PC-3 (cell line): ENCODE measurements at regions not wholly inside any gene's neighbourhood (a gene's known extent, or its start where the extent isn't known, plus 50 kb on each side); places are given as distances from the start of the nearest gene placed in this dataset.

ENCODE experiments used
- ATAC-seq: fragments of 200-7000 bp; cut with Tn5 transposase; 2 replicates; pipeline ENCODE4 v1.9.1; 2020; ENCODE audit warnings: mild to moderate bottlenecking, moderate library complexity
- BruUV-seq: library from RNA; stranded (reverse); fragments of 400-500 nt; replicated peaks from 2 replicates; lab custom pipeline; 2021; lab: Mats Ljungman, UMichigan
- CTCF ChIA-PET: fragments of 300-600 bp; sonication (Branson Sonifier 250); formaldehyde crosslinking; loops from one replicate; lab custom pipeline; 2022; ENCODE audit warnings: antibody characterized with exemption; lab: Charles Lee
- POLR2A ChIA-PET: fragments of 300-600 bp; sonication (Branson Sonifier 250); formaldehyde crosslinking; loops from one replicate; lab custom pipeline; 2022; ENCODE audit warnings: antibody characterized with exemption; ENCODE audit not compliant: unreplicated experiment; lab: Charles Lee
- DNase-seq: peaks from one replicate; pipeline ENCODE4 v3.0.0-alpha.2; 2015
- H2AFZ ChIP-seq: fragments of 300-600 bp; sonication (generic); 2 replicates; pipeline ENCODE4 v1.6.0; 2016; ENCODE audit warnings: antibody characterized with exemption, low read length
- H3F3A ChIP-seq: fragments of 300-600 bp; sonication (generic); one replicate; pipeline ENCODE4 v1.6.0; 2017; ENCODE audit warnings: antibody characterized with exemption, low read length, control low read depth, mild to moderate bottlenecking; ENCODE audit not compliant: unreplicated experiment
- H3K27ac ChIP-seq: fragments of 300-600 bp; sonication (generic); 2 replicates; pipeline ENCODE4 v1.5.1; 2016; ENCODE audit warnings: mild to moderate bottlenecking, low read length
- H3K27me3 ChIP-seq: fragments of 300-600 bp; sonication (generic); 2 replicates; pipeline ENCODE4 v1.6.1; 2016; ENCODE audit warnings: low read length, mixed read lengths
- H3K36me3 ChIP-seq: fragments of 300-600 bp; sonication (generic); 2 replicates; pipeline ENCODE4 v1.6.1; 2016; ENCODE audit warnings: low read depth, mixed run types, low read length, mixed read lengths
- H3K4me1 ChIP-seq: fragments of 300-600 bp; sonication (generic); 2 replicates; pipeline ENCODE4 v1.5.1; 2016; ENCODE audit warnings: low read length; ENCODE audit not compliant: insufficient read depth
- H3K4me2 ChIP-seq: fragments of 300-600 bp; sonication (generic); 2 replicates; pipeline ENCODE4 v1.6.0; 2016; ENCODE audit warnings: low read length
- H3K4me3 ChIP-seq: fragments of 300-600 bp; sonication (generic); 2 replicates; pipeline ENCODE4 v1.5.1; 2016; ENCODE audit warnings: mild to moderate bottlenecking, low read length, mixed read lengths
- H3K79me2 ChIP-seq: fragments of 300-600 bp; sonication (generic); 2 replicates; pipeline ENCODE4 v1.6.1; 2017; ENCODE audit warnings: low read length, mixed read lengths
- H3K9ac ChIP-seq: fragments of 300-600 bp; sonication (generic); 2 replicates; pipeline ENCODE4 v1.6.0; 2016; ENCODE audit warnings: mild to moderate bottlenecking, low read length
- H3K9me2 ChIP-seq: fragments of 300-600 bp; sonication (generic); replicated peaks from 2 replicates; pipeline ENCODE4 v1.6.1; 2016; ENCODE audit warnings: mixed run types, low read length, mixed read lengths
- H3K9me3 ChIP-seq: fragments of 300-600 bp; sonication (generic); 2 replicates; pipeline ENCODE4 v1.6.1; 2016; ENCODE audit warnings: low read length, mixed read lengths
- H4K20me1 ChIP-seq: fragments of 300-600 bp; sonication (generic); 2 replicates; pipeline ENCODE4 v1.6.1; 2016; ENCODE audit warnings: low read length, mixed read lengths
- EZH2 ChIP-seq: fragments of 300-600 bp; sonication (generic); IDR thresholded peaks from one replicate; pipeline ENCODE4 v1.6.1; 2017; ENCODE audit warnings: antibody characterized with exemption, mild to moderate bottlenecking, low read length; ENCODE audit not compliant: unreplicated experiment
- EZH2phosphoT487 ChIP-seq: fragments of 300-600 bp; sonication (generic); IDR thresholded peaks from 2 replicates; pipeline ENCODE4 v1.6.1; 2018; ENCODE audit warnings: mild to moderate bottlenecking, antibody characterized with exemption, low read length, borderline replicate concordance
- intact Hi-C: fragments of 100-400 bp; cut with micrococcal nuclease; formaldehyde crosslinking; loops from 2 replicates; pipeline ENCODE4 v1.9.0; 2023
- TF ChIP-seq, protein P1 (sequence below): fragments of 300-600 bp; sonication (generic); conservative IDR thresholded peaks from 2 replicates; pipeline ENCODE4 v1.5.1; 2017; ENCODE audit warnings: antibody characterized with exemption, low read depth, mild to moderate bottlenecking, low read length

DNA sequence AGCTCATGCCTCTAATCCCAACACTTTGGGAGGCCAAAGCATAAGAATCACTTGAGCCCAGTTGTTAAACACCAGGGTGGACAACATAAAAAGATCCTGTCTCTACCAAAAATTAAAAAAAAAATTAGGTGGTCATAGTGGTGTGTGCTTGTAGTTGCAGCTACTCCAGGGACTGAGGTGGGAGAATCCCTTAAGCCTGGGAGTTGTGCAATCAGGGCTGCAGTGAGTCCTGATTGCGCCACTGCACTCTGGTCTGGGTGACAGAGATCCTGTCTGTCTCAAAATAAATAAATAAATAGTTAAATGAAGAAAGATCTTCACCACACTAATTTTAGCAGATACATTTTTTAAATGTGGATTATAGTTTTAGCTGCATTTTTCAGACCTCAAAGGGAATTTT, 433.2 kb downstream of the MAT2B start:
- no peak for ATAC-seq
- no peak overlapping the region for H3K9ac ChIP-seq

GRCh38 chr5:163941079-163941478, 435.7 kb downstream of the MAT2B start:
- no peak for TF ChIP-seq EZH2phosphoT487
- TF ChIP-seq, protein P1, sequence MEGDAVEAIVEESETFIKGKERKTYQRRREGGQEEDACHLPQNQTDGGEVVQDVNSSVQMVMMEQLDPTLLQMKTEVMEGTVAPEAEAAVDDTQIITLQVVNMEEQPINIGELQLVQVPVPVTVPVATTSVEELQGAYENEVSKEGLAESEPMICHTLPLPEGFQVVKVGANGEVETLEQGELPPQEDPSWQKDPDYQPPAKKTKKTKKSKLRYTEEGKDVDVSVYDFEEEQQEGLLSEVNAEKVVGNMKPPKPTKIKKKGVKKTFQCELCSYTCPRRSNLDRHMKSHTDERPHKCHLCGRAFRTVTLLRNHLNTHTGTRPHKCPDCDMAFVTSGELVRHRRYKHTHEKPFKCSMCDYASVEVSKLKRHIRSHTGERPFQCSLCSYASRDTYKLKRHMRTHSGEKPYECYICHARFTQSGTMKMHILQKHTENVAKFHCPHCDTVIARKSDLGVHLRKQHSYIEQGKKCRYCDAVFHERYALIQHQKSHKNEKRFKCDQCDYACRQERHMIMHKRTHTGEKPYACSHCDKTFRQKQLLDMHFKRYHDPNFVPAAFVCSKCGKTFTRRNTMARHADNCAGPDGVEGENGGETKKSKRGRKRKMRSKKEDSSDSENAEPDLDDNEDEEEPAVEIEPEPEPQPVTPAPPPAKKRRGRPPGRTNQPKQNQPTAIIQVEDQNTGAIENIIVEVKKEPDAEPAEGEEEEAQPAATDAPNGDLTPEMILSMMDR, result no peak
- no peak for TF ChIP-seq EZH2
- H4K20me1 ChIP-seq, result no peaks in the 10 kb centered on the region
- H3K4me3 ChIP-seq, result no peak overlapping the region
- DNase-seq (no peak), ATAC-seq (no peak)
- no peaks in the 10 kb centered on the region for H3K9me3 ChIP-seq
- no peaks in the 10 kb centered on the region for H3K79me2 ChIP-seq
- H3K4me2 ChIP-seq, result no peak overlapping the region
- H3K27me3 ChIP-seq, result no peaks in the 10 kb centered on the region
- no peaks in the 10 kb centered on the region for H3K36me3 ChIP-seq
- H3K9me2 ChIP-seq, result no peaks in the 10 kb centered on the region
- CTCF ChIA-PET, result no interaction called here
- BruUV-seq, result no TSS peak
- POLR2A ChIA-PET, result no interaction called here
- H2AFZ ChIP-seq, result no peak overlapping the region
- intact Hi-C loops, result no loop called here
- H3K4me1 ChIP-seq, result no peaks in the 10 kb centered on the region
- H3F3A ChIP-seq, result no peaks in the 10 kb centered on the region
- no peak overlapping the region for H3K9ac ChIP-seq
- H3K27ac ChIP-seq, result no peak overlapping the region

More for the DNA sequence above, 433.2 kb downstream of the MAT2B start:
- BruUV-seq, result no TSS peak
- TF ChIP-seq EZH2phosphoT487 (no peak), EZH2 (no peak)
- TF ChIP-seq, protein P1, result no peak
- no peaks in the 10 kb centered on the region for H3K9me3 ChIP-seq
- no peaks in the 10 kb centered on the region for H3K27me3 ChIP-seq
- no peak overlapping the region for H3K27ac ChIP-seq
- ChIA-PET POLR2A (no interaction called here), CTCF (no interaction called here)
- H3K4me3 ChIP-seq, result no peak overlapping the region
- DNase-seq, result no peak
- H3K4me1 ChIP-seq, result no peaks in the 10 kb centered on the region
- no peaks in the 10 kb centered on the region for H3F3A ChIP-seq
- no peak overlapping the region for H3K4me2 ChIP-seq
- H4K20me1 ChIP-seq, result no peaks in the 10 kb centered on the region
- no peaks in the 10 kb centered on the region for H3K36me3 ChIP-seq
- no peaks in the 10 kb centered on the region for H3K79me2 ChIP-seq
- no peaks in the 10 kb centered on the region for H3K9me2 ChIP-seq
- H2AFZ ChIP-seq, result no peak overlapping the region
- intact Hi-C loops, result no loop called here

- intact Hi-C loops, result no loop called here
- Histone ChIP-seq H3K4me2 (no peak overlapping the region), H3K4me3 (no peak overlapping the region), H3K27me3 (no peaks in the 10 kb centered on the region), H3K9me3 (no peaks in the 10 kb centered on the region), H3F3A (no peaks in the 10 kb centered on the region), H3K36me3 (no peaks in the 10 kb centered on the region), H2AFZ (no peak overlapping the region), H3K4me1 (no peaks in the 10 kb centered on the region), H4K20me1 (no peaks in the 10 kb centered on the region), H3K79me2 (no peaks in the 10 kb centered on the region), H3K27ac (no peak overlapping the region), H3K9ac (no peak overlapping the region), H3K9me2 (no peaks in the 10 kb centered on the region)
- ChIA-PET CTCF (no interaction called here), POLR2A (no interaction called here)
- ATAC-seq, result no peak
- no TSS peak for BruUV-seq
- no peak for DNase-seq
- TF ChIP-seq, protein P1, result no peak
- no peak for TF ChIP-seq EZH2
- TF ChIP-seq EZH2phosphoT487, result no peak
Observed at GRCh38 chr5:163943546-163943945, 438.1 kb downstream of the MAT2B start.
